ENCODE measurements at regions not wholly inside any gene's neighbourhood (a gene's known extent, or its start where the extent isn't known, plus 50 kb on each side); places are given as distances from the start of the nearest gene placed in this dataset.

DNA sequence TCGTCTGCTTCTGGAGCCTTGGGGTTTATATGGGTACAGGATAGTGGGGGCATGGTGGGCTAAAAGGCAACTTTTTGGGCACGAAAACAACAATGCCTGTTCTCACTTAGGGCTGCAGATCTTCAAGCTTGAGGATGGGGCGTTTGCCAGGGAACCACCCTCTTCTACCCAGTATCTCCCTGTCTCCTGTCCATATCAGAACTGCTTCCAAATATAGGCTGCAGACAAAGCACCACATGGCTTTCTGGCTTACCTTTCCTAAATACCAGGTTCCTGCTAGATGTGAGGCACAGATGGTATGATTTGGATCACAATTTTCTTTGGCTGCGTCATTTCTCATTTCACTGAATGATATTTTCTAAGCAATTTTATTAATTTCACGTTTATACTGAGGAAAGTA, 70.4 kb downstream of the CMAS start:
- WGBS (ENCODE audit: low lambda C conversion rate): 2% methylated on average over 5 of the region's 5 CpGs
- no peak overlapping the region for H3K4me2 ChIP-seq
- H3K9ac ChIP-seq: no peak overlapping the region
- CTCF ChIA-PET: no interaction called here
- no peaks in the 10 kb centered on the region for H4K20me1 ChIP-seq (ENCODE audit: insufficient read depth)
- H3K4me3 ChIP-seq (ENCODE audit: low read depth in 2 of 2, low read length in 1 of 2): no peak overlapping the region
- no peak for DNase-seq
- POLR2A ChIA-PET: no interaction called here
- TF ChIP-seq RCOR1 (IDR thresholded peaks at IDR 0.05; ENCODE audit: low read length) (no peak), CHD2 (IDR thresholded peaks at IDR 0.05; ENCODE audit: low read length, partially characterized antibody) (no peak), FOSL2 (IDR thresholded peaks at IDR 0.05; ENCODE audit: borderline replicate concordance, low read depth) (no peak), TCF12 (IDR thresholded peaks at IDR 0.05) (no peak), GATA2 (CRISPR knock-in tag; IDR thresholded peaks at IDR 0.05) (no peak), RXRA (IDR thresholded peaks at IDR 0.05; ENCODE audit: borderline replicate concordance, low read depth) (no peak), ELF1 (IDR thresholded peaks at IDR 0.05) (no peak), POLR2AphosphoS5 (IDR thresholded peaks at IDR 0.05; ENCODE audit: low read depth, low read length) (no peak), FOXJ3 (CRISPR knock-in tag; IDR thresholded peaks at IDR 0.05) (no peak), RFX5 (IDR thresholded peaks at IDR 0.05; ENCODE audit: low read length) (no peak), SIN3A (IDR thresholded peaks at IDR 0.05; ENCODE audit: borderline replicate concordance, low read depth, low read length) (no peak), EP300 (IDR thresholded peaks at IDR 0.05; ENCODE audit: borderline replicate concordance in 1 of 2, low read depth in 1 of 2, low read length in 1 of 2) (no peak), NFIC (IDR thresholded peaks at IDR 0.05; ENCODE audit: borderline replicate concordance) (no peak)
- TF ChIP-seq, protein P1, sequence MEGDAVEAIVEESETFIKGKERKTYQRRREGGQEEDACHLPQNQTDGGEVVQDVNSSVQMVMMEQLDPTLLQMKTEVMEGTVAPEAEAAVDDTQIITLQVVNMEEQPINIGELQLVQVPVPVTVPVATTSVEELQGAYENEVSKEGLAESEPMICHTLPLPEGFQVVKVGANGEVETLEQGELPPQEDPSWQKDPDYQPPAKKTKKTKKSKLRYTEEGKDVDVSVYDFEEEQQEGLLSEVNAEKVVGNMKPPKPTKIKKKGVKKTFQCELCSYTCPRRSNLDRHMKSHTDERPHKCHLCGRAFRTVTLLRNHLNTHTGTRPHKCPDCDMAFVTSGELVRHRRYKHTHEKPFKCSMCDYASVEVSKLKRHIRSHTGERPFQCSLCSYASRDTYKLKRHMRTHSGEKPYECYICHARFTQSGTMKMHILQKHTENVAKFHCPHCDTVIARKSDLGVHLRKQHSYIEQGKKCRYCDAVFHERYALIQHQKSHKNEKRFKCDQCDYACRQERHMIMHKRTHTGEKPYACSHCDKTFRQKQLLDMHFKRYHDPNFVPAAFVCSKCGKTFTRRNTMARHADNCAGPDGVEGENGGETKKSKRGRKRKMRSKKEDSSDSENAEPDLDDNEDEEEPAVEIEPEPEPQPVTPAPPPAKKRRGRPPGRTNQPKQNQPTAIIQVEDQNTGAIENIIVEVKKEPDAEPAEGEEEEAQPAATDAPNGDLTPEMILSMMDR (IDR thresholded peaks at IDR 0.05): no peak
- TF ChIP-seq, protein P2, sequence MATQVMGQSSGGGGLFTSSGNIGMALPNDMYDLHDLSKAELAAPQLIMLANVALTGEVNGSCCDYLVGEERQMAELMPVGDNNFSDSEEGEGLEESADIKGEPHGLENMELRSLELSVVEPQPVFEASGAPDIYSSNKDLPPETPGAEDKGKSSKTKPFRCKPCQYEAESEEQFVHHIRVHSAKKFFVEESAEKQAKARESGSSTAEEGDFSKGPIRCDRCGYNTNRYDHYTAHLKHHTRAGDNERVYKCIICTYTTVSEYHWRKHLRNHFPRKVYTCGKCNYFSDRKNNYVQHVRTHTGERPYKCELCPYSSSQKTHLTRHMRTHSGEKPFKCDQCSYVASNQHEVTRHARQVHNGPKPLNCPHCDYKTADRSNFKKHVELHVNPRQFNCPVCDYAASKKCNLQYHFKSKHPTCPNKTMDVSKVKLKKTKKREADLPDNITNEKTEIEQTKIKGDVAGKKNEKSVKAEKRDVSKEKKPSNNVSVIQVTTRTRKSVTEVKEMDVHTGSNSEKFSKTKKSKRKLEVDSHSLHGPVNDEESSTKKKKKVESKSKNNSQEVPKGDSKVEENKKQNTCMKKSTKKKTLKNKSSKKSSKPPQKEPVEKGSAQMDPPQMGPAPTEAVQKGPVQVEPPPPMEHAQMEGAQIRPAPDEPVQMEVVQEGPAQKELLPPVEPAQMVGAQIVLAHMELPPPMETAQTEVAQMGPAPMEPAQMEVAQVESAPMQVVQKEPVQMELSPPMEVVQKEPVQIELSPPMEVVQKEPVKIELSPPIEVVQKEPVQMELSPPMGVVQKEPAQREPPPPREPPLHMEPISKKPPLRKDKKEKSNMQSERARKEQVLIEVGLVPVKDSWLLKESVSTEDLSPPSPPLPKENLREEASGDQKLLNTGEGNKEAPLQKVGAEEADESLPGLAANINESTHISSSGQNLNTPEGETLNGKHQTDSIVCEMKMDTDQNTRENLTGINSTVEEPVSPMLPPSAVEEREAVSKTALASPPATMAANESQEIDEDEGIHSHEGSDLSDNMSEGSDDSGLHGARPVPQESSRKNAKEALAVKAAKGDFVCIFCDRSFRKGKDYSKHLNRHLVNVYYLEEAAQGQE (IDR thresholded peaks at IDR 0.05; ENCODE audit: low read depth, low read length): no peak
- TF ChIP-seq, protein P3, sequence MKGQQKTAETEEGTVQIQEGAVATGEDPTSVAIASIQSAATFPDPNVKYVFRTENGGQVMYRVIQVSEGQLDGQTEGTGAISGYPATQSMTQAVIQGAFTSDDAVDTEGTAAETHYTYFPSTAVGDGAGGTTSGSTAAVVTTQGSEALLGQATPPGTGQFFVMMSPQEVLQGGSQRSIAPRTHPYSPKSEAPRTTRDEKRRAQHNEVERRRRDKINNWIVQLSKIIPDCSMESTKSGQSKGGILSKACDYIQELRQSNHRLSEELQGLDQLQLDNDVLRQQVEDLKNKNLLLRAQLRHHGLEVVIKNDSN (IDR thresholded peaks at IDR 0.05; ENCODE audit: borderline replicate concordance, low read depth): no peak
- TF ChIP-seq, protein P4, sequence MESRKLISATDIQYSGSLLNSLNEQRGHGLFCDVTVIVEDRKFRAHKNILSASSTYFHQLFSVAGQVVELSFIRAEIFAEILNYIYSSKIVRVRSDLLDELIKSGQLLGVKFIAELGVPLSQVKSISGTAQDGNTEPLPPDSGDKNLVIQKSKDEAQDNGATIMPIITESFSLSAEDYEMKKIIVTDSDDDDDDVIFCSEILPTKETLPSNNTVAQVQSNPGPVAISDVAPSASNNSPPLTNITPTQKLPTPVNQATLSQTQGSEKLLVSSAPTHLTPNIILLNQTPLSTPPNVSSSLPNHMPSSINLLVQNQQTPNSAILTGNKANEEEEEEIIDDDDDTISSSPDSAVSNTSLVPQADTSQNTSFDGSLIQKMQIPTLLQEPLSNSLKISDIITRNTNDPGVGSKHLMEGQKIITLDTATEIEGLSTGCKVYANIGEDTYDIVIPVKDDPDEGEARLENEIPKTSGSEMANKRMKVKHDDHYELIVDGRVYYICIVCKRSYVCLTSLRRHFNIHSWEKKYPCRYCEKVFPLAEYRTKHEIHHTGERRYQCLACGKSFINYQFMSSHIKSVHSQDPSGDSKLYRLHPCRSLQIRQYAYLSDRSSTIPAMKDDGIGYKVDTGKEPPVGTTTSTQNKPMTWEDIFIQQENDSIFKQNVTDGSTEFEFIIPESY (IDR thresholded peaks at IDR 0.05; ENCODE audit: borderline replicate concordance, low read depth): no peak
- TF ChIP-seq, protein P5, sequence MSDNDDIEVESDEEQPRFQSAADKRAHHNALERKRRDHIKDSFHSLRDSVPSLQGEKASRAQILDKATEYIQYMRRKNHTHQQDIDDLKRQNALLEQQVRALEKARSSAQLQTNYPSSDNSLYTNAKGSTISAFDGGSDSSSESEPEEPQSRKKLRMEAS (IDR thresholded peaks at IDR 0.05; ENCODE audit: low read depth): no peak
- H2AFZ ChIP-seq (ENCODE audit: low read depth): no peak overlapping the region
- no peaks in the 10 kb centered on the region for H3K79me2 ChIP-seq (ENCODE audit: insufficient read depth)
- no peaks in the 10 kb centered on the region for H3F3A ChIP-seq (replicated peaks; ENCODE audit: insufficient read depth)
- no peak overlapping the region for H3K27ac ChIP-seq (ENCODE audit: low read depth in 2 of 2, low read length in 1 of 2)
- no peaks in the 10 kb centered on the region; a peak in 1 of 4 replicates for H3K4me1 ChIP-seq (ENCODE audit: control insufficient read depth in 1 of 2, insufficient read depth in 2 of 2, low read depth in 1 of 2, low read length in 1 of 2)
- H3K36me3 ChIP-seq (replicated peaks in 1 of 2; ENCODE audit: control insufficient read depth in 1 of 2, insufficient read depth in 2 of 2, low read length in 1 of 2): no peaks in the 10 kb centered on the region
- no peaks in the 10 kb centered on the region; the same call in 1 of the 2 replicates for H3K27me3 ChIP-seq (ENCODE audit: insufficient read depth)
- no peaks in the 10 kb centered on the region for H3K9me2 ChIP-seq
- H3K9me3 ChIP-seq: no peaks in the 10 kb centered on the region

Measured in SK-N-SH (cell line).